DOHH2 (cell line): ENCODE measurements at regions not wholly inside any gene's neighbourhood (a gene's known extent, or its start where the extent isn't known, plus 50 kb on each side); places are given as distances from the start of the nearest gene placed in this dataset.

Experiments
- H3F3A ChIP-seq: fragments of 200-600 bp; sonication (generic), shearing (Covaris generic); 2 replicates; pipeline ENCODE4 v1.6.0; 2016; ENCODE audit warnings: antibody characterized with exemption, mild to moderate bottlenecking; ENCODE audit not compliant: control insufficient read depth, insufficient read depth
- H3K27ac ChIP-seq: fragments of 200-600 bp; sonication (generic); 2 replicates; pipeline ENCODE4 v1.5.1; 2014; ENCODE audit warnings: low read depth, mild to moderate bottlenecking, low read length, moderate library complexity
- H3K27me3 ChIP-seq: fragments of 200-600 bp; sonication (generic); 2 replicates; pipeline ENCODE4 v1.6.1; 2014; ENCODE audit warnings: mild to moderate bottlenecking, low read length, mixed read lengths; ENCODE audit not compliant: control insufficient read depth
- H3K36me3 ChIP-seq: fragments of 200-600 bp; sonication (generic); 2 replicates; pipeline ENCODE4 v1.6.1; 2014; ENCODE audit warnings: mild to moderate bottlenecking, low read length, moderate library complexity, mixed read lengths; ENCODE audit not compliant: control insufficient read depth
- H3K4me1 ChIP-seq: fragments of 200-600 bp; sonication (generic); 2 replicates; pipeline ENCODE4 v1.6.1; 2014; ENCODE audit warnings: mild to moderate bottlenecking, low read length, mixed read lengths; ENCODE audit not compliant: control insufficient read depth
- H3K4me2 ChIP-seq: fragments of 200-600 bp; sonication (generic); 2 replicates; pipeline ENCODE4 v1.6.0; 2014; ENCODE audit warnings: mild to moderate bottlenecking, low read length, moderate library complexity
- H3K4me3 ChIP-seq: fragments of 200-600 bp; sonication (generic); 2 replicates; pipeline ENCODE4 v1.5.1; 2014; ENCODE audit warnings: mild to moderate bottlenecking, low read length, mixed read lengths
- H3K79me2 ChIP-seq: fragments of 200-600 bp; sonication (generic); 2 replicates; pipeline ENCODE4 v1.6.1; 2014; ENCODE audit warnings: mild to moderate bottlenecking, low read length, mixed read lengths; ENCODE audit not compliant: control insufficient read depth
- H3K9me2 ChIP-seq: fragments of 200-600 bp; sonication (generic); replicated peaks from 2 replicates; pipeline ENCODE4 v1.6.1; 2014; ENCODE audit warnings: mild to moderate bottlenecking, low read length, mixed read lengths; ENCODE audit not compliant: control insufficient read depth
- H3K9me3 ChIP-seq: fragments of 200-600 bp; sonication (generic); 2 replicates; pipeline ENCODE4 v1.6.1; 2014; ENCODE audit warnings: antibody characterized with exemption, low read length, mixed read lengths; ENCODE audit not compliant: control insufficient read depth, insufficient read depth
- H4K20me1 ChIP-seq: fragments of 200-600 bp; sonication (generic); 2 replicates; pipeline ENCODE4 v1.6.0; 2014; ENCODE audit warnings: low read depth, mild to moderate bottlenecking, antibody characterized with exemption, low read length, moderate library complexity; ENCODE audit not compliant: control insufficient read depth, insufficient read depth
- EZH2phosphoT487 ChIP-seq: fragments of 200-600 bp; sonication (generic); IDR thresholded peaks from 2 replicates; pipeline ENCODE4 v1.6.1; 2017; ENCODE audit warnings: borderline replicate concordance, mild to moderate bottlenecking, antibody characterized with exemption, low read length, moderate library complexity, mixed read lengths
- TF ChIP-seq, protein P1 (sequence below): fragments of 200-600 bp; sonication (generic); IDR thresholded peaks from one replicate; pipeline ENCODE4 v1.5.1; 2014; ENCODE audit warnings: antibody characterized with exemption, mild to moderate bottlenecking, low read depth, low read length; ENCODE audit not compliant: poor library complexity, severe bottlenecking

GRCh38 chr12:92271341-92271740 lies 125.7 kb upstream of the BTG1 start:
- Histone ChIP-seq H3K9me2 (no peaks in the 10 kb centered on the region), H3K4me1 (no peaks in the 10 kb centered on the region), H3K27ac (no peak overlapping the region), H3F3A (no peaks in the 10 kb centered on the region), H3K36me3 (no peaks in the 10 kb centered on the region), H3K9me3 (no peaks in the 10 kb centered on the region), H3K4me2 (no peak overlapping the region), H4K20me1 (no peaks in the 10 kb centered on the region), H3K27me3 (no peaks in the 10 kb centered on the region), H3K79me2 (no peaks in the 10 kb centered on the region), H3K4me3 (no peak overlapping the region)
- no peak for TF ChIP-seq EZH2phosphoT487
- TF ChIP-seq, protein P1, sequence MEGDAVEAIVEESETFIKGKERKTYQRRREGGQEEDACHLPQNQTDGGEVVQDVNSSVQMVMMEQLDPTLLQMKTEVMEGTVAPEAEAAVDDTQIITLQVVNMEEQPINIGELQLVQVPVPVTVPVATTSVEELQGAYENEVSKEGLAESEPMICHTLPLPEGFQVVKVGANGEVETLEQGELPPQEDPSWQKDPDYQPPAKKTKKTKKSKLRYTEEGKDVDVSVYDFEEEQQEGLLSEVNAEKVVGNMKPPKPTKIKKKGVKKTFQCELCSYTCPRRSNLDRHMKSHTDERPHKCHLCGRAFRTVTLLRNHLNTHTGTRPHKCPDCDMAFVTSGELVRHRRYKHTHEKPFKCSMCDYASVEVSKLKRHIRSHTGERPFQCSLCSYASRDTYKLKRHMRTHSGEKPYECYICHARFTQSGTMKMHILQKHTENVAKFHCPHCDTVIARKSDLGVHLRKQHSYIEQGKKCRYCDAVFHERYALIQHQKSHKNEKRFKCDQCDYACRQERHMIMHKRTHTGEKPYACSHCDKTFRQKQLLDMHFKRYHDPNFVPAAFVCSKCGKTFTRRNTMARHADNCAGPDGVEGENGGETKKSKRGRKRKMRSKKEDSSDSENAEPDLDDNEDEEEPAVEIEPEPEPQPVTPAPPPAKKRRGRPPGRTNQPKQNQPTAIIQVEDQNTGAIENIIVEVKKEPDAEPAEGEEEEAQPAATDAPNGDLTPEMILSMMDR = no peak

- H3K27me3 ChIP-seq = no peaks in the 10 kb centered on the region
- TF ChIP-seq, protein P1 = no peak
- no peak for TF ChIP-seq EZH2phosphoT487
- H3K4me3 ChIP-seq = no peak overlapping the region
- H3K27ac ChIP-seq = no peak overlapping the region
- no peaks in the 10 kb centered on the region for H3K4me1 ChIP-seq
- no peaks in the 10 kb centered on the region for H3K36me3 ChIP-seq
- no peaks in the 10 kb centered on the region for H3K79me2 ChIP-seq
- no peak overlapping the region for H3K4me2 ChIP-seq
- no peaks in the 10 kb centered on the region for H3K9me3 ChIP-seq
- no peaks in the 10 kb centered on the region for H3K9me2 ChIP-seq
- H3F3A ChIP-seq = no peaks in the 10 kb centered on the region
- no peaks in the 10 kb centered on the region for H4K20me1 ChIP-seq
Measured at GRCh38 chr12:92270521-92270920, 124.9 kb upstream of the BTG1 start.

DNA sequence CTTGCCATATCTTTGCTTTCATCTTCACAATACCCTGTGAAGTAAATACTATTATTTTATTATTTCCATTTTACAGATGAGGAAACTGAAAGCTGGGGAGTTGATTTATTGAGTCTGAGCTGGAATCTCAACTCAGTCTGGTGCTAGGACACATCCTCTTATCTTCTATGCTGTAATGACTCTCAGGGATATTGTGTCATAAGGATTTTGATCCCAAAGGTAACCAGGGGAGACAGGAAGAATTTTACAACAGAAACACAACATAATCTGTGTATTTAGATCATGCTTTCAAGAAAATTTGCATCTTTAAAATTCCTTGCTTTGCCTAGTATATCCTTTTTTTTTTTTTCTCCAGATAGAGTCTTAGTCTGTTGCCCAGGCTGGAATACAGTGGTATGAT lies 123.3 kb upstream of the BTG1 start:
- Histone ChIP-seq H3K27me3 (no peaks in the 10 kb centered on the region), H3K4me3 (no peak overlapping the region), H3K36me3 (no peaks in the 10 kb centered on the region), H3K4me2 (no peak overlapping the region), H3K27ac (no peak overlapping the region), H3K9me2 (no peaks in the 10 kb centered on the region), H3K4me1 (no peaks in the 10 kb centered on the region), H3K79me2 (no peaks in the 10 kb centered on the region), H3K9me3 (no peaks in the 10 kb centered on the region), H4K20me1 (no peaks in the 10 kb centered on the region), H3F3A (no peaks in the 10 kb centered on the region)
- TF ChIP-seq, protein P1 = no peak
- no peak for TF ChIP-seq EZH2phosphoT487

- Histone ChIP-seq H3K9me3 (no peaks in the 10 kb centered on the region), H3K36me3 (no peaks in the 10 kb centered on the region), H3F3A (no peaks in the 10 kb centered on the region), H4K20me1 (no peaks in the 10 kb centered on the region), H3K9me2 (no peaks in the 10 kb centered on the region), H3K4me1 (peaks cover 3% of the 10 kb centered on the region; the same call in 1 of the 2 replicates), H3K4me3 (no peak overlapping the region), H3K79me2 (no peaks in the 10 kb centered on the region), H3K27me3 (no peaks in the 10 kb centered on the region), H3K4me2 (no peak overlapping the region), H3K27ac (no peak overlapping the region)
- no peak for TF ChIP-seq EZH2phosphoT487
- TF ChIP-seq, protein P1 = no peak
Measured at GRCh38 chr12:92261692-92262091, 116.0 kb upstream of the BTG1 start.
